ENCODE measurements at regions not wholly inside any gene's neighbourhood (a gene's known extent, or its start where the extent isn't known, plus 50 kb on each side); places are given as distances from the start of the nearest gene placed in this dataset.

DNA sequence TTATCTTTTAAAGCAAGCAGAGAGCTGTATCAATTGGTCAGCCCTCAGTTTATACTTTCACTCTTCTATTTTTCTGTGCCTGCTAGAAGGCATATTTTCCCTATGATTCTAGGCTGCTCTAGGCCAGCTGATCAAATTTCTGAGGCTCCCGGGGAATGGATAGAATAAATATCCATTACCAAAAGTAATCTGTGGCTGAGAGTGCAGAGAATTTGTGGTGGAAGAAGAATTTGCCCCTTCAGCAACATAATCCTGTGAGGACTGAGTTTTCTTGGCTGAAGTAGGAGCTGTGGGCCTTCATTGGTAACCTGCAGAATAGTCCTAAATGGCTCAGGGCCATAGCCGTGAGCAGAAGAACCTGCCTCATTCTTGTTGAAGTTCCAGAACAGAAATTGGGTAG is 314.6 kb upstream of the CASK start:
- TF ChIP-seq, protein P1, sequence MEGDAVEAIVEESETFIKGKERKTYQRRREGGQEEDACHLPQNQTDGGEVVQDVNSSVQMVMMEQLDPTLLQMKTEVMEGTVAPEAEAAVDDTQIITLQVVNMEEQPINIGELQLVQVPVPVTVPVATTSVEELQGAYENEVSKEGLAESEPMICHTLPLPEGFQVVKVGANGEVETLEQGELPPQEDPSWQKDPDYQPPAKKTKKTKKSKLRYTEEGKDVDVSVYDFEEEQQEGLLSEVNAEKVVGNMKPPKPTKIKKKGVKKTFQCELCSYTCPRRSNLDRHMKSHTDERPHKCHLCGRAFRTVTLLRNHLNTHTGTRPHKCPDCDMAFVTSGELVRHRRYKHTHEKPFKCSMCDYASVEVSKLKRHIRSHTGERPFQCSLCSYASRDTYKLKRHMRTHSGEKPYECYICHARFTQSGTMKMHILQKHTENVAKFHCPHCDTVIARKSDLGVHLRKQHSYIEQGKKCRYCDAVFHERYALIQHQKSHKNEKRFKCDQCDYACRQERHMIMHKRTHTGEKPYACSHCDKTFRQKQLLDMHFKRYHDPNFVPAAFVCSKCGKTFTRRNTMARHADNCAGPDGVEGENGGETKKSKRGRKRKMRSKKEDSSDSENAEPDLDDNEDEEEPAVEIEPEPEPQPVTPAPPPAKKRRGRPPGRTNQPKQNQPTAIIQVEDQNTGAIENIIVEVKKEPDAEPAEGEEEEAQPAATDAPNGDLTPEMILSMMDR (IDR thresholded peaks at IDR 0.05 in 4 of 5, conservative IDR thresholded peaks at IDR 0.05 in 1 of 5) = no peak
- no peak for TF ChIP-seq POLR2A (IDR thresholded peaks at IDR 0.05)
